NT2/D1 (cell line): ENCODE measurements at regions not wholly inside any gene's neighbourhood (a gene's known extent, or its start where the extent isn't known, plus 50 kb on each side); places are given as distances from the start of the nearest gene placed in this dataset.
"Not testable (repeated sequence)": the region's sequence is repeated elsewhere in the genome, so short reads cannot be mapped to it uniquely, and the experiment has no call there.

ENCODE experiments used
- DNase-seq: peaks from one replicate; pipeline ENCODE4 v3.0.0-alpha.2; 2011; ENCODE audit warnings: low read depth, low spot score
- H3K27me3 ChIP-seq: 2 replicates; pipeline ENCODE4 v1.6.0; 2011; ENCODE audit warnings: mild to moderate bottlenecking; ENCODE audit not compliant: insufficient read length, insufficient read depth
- H3K36me3 ChIP-seq: 2 replicates; pipeline ENCODE4 v1.6.1; 2011; ENCODE audit warnings: mild to moderate bottlenecking, low read length, mixed read lengths; ENCODE audit not compliant: insufficient read depth, insufficient read length
- H3K4me1 ChIP-seq: 2 replicates; pipeline ENCODE4 v1.5.1; 2011; ENCODE audit not compliant: insufficient read depth, insufficient read length
- H3K4me3 ChIP-seq: 2 replicates; pipeline ENCODE4 v1.5.1; 2011; ENCODE audit warnings: low read depth; ENCODE audit not compliant: insufficient read length
- H3K9ac ChIP-seq: 2 replicates; pipeline ENCODE4 v1.6.0; 2011; ENCODE audit warnings: low read depth; ENCODE audit not compliant: insufficient read length
- H3K9me3 ChIP-seq: 2 replicates; pipeline ENCODE4 v1.5.1; 2011; ENCODE audit warnings: mild to moderate bottlenecking, low read length; ENCODE audit not compliant: insufficient read depth

- H3K4me3 ChIP-seq, H3K27me3 ChIP-seq, H3K4me1 ChIP-seq, H3K9ac ChIP-seq, DNase-seq, H3K36me3 ChIP-seq, H3K9me3 ChIP-seq: not testable (repeated sequence)
Measured at GRCh38 chr1:206256935-206257334, 53.6 kb downstream of the SRGAP2 start.

GRCh38 chr1:206261473-206261872, 58.1 kb downstream of the SRGAP2 start:
- not testable (repeated sequence) for H3K36me3 ChIP-seq, H3K4me1 ChIP-seq, H3K9me3 ChIP-seq, H3K4me3 ChIP-seq, H3K9ac ChIP-seq, DNase-seq, H3K27me3 ChIP-seq

- not testable (repeated sequence) for H3K9me3 ChIP-seq, H3K36me3 ChIP-seq, H3K4me1 ChIP-seq, H3K4me3 ChIP-seq, DNase-seq, H3K9ac ChIP-seq, H3K27me3 ChIP-seq
Measured at GRCh38 chr1:206262424-206262823, 59.1 kb downstream of the SRGAP2 start.

DNA sequence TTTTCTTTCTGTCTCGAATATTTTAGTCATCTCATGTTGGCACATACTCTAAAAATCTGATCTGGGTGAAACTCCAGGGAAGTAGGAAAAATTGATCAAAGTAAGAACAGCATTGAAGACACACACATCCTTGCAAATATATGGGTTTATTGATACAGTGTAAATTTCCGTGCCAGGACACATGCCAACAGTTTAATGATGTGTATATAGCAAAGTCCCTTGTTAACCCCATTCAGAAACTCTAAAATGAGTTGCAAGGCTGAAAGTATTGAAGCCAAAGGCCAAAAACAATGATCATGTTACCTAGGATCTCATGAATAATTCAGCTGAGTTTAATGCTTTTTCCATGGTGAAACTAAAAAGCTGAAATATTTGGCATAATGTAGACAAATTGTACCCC, 61.6 kb downstream of the SRGAP2 start:
- not testable (repeated sequence) for H3K27me3 ChIP-seq, H3K4me3 ChIP-seq, H3K9ac ChIP-seq, H3K9me3 ChIP-seq, DNase-seq, H3K4me1 ChIP-seq, H3K36me3 ChIP-seq

DNA sequence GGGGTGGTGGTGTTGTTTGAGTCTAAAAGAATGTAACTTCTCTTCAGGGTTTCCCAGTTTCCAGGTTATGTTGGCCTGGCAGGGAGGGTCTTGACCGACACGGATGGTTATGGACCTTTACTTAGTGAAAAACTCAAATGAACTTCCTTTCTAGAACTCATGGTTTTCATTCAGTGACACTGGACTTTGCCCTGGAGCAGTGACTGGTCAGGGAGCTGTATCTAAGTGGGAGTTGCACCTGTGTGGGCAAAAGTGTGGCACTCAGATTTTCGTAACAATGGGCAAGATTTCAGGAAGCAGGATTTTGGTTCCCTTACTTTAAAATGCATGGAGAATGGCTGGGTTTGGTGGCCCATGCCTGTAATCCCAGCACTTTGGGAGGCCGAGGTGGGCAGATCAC, 67.8 kb downstream of the SRGAP2 start:
- H3K36me3 ChIP-seq, H3K4me3 ChIP-seq, H3K9ac ChIP-seq, H3K9me3 ChIP-seq, H3K4me1 ChIP-seq, DNase-seq, H3K27me3 ChIP-seq: not testable (repeated sequence)

DNA sequence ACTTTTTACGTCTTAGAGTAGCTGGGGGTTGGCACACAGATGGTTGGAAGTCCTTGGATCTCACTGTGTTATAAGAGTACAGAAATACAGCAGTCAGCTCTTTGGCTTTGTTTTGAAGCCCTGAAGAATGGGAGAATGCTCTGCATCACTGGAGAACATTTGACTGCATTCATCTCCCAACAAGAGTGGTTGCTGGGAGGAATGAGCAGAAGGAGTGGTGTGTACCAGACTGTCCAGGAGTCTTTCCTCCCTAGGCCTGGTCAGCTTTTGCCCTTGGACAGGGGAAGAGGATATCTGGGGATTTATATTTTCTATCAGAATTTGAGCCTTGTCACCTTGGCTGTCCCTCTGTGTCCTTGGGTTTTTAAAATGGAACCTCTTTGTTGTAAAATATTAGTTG, 69.8 kb downstream of the SRGAP2 start:
- H3K9ac ChIP-seq, H3K4me1 ChIP-seq, H3K9me3 ChIP-seq, DNase-seq, H3K4me3 ChIP-seq, H3K36me3 ChIP-seq, H3K27me3 ChIP-seq: not testable (repeated sequence)

DNA sequence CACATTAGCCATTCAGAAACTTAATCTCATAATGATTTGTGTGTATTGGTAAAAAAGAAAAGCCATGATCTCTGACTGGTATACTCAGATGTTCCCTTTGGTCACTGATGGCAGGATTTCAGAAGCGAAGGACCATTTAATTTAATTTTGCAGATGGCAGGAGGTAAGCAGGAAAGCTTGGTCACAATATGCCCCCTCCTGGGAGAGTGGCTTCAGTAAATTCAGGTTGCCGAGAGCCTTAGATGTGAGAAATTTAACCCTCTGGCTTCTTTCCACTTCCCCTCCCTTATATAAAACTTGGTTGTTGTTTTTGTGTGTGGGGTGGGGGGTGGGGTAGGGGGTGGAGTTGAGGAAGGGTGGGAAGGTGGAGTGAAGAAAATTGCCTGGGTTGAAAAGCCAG, 72.8 kb downstream of the SRGAP2 start:
- not testable (repeated sequence) for H3K36me3 ChIP-seq

GRCh38 chr1:206278683-206279082, 75.3 kb downstream of the SRGAP2 start:
- not testable (repeated sequence) for H3K9ac ChIP-seq, H3K27me3 ChIP-seq, H3K36me3 ChIP-seq, H3K9me3 ChIP-seq, H3K4me3 ChIP-seq, H3K4me1 ChIP-seq
- peak; percentile 0 for DNase-seq

More for the DNA sequence above, 72.8 kb downstream of the SRGAP2 start:
- DNase-seq, H3K27me3 ChIP-seq, H3K4me1 ChIP-seq, H3K9me3 ChIP-seq, H3K9ac ChIP-seq, H3K4me3 ChIP-seq: not testable (repeated sequence)

DNA sequence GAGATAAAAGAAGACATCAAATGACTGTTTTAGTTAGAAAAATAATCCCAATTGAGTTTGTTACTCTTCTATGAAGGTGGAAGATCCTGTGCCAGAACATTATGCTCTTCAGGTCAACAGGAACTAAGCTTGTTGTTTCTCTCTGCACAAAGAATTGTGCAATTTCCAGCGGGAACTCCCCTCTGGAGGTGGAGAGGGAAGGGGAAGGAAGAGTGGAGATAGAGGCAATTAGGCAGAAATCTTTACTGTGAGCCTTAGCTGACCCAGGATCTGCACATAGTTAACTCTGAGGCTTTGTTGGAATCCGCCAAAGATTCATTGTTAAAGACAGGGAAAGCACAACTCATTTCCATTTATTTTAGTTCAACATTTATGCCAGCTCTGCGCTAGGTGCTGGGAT, 77.3 kb downstream of the SRGAP2 start:
- not testable (repeated sequence) for H3K9ac ChIP-seq, H3K4me1 ChIP-seq, DNase-seq, H3K4me3 ChIP-seq, H3K27me3 ChIP-seq, H3K9me3 ChIP-seq, H3K36me3 ChIP-seq

GRCh38 chr1:206281912-206282654, 78.7 kb downstream of the SRGAP2 start:
- not testable (repeated sequence) for H3K36me3 ChIP-seq, H3K4me1 ChIP-seq, H3K9ac ChIP-seq, H3K4me3 ChIP-seq, DNase-seq, H3K27me3 ChIP-seq, H3K9me3 ChIP-seq

GRCh38 chr1:206285024-206285960, 82.0 kb downstream of the SRGAP2 start:
- H3K4me3 ChIP-seq, H3K9ac ChIP-seq, H3K4me1 ChIP-seq, H3K27me3 ChIP-seq, DNase-seq, H3K36me3 ChIP-seq, H3K9me3 ChIP-seq: not testable (repeated sequence)

DNA sequence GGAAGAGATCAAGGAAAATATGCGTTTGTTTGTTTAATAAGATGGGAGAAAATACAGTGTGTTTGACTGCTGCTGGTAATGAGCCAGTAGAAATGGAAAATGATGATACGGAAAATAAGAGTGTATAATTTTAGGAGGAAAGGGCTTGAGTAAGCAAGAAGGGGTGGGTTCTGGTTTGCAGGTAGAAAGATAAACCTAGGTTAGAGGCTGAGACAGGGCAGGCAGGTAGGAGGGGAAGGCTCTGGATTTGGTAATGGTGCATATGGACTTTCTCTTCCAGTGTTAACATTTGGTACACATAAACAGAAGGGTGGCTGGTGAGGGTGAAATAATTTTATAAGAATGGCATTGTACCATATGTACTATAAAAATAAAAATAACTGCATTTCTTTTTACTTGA, 84.4 kb downstream of the SRGAP2 start:
- H3K27me3 ChIP-seq, H3K9me3 ChIP-seq, H3K9ac ChIP-seq, H3K36me3 ChIP-seq, H3K4me1 ChIP-seq, H3K4me3 ChIP-seq, DNase-seq: not testable (repeated sequence)
